ENCODE measurements at regions not wholly inside any gene's neighbourhood (a gene's known extent, or its start where the extent isn't known, plus 50 kb on each side); places are given as distances from the start of the nearest gene placed in this dataset.

- TF ChIP-seq E2F6 (IDR thresholded peaks at IDR 0.05) (no peak), SIRT6 (IDR thresholded peaks at IDR 0.05; ENCODE audit: low read length) (no peak), SP1 (IDR thresholded peaks at IDR 0.05; ENCODE audit: low read depth, low read length) (no peak)
Measured at GRCh38 chr11:134841972-134842371, 429.9 kb upstream of the B3GAT1 start (continued).
